ENCODE measurements at regions not wholly inside any gene's neighbourhood (a gene's known extent, or its start where the extent isn't known, plus 50 kb on each side); places are given as distances from the start of the nearest gene placed in this dataset.

- TF ChIP-seq FOXM1 (IDR thresholded peaks at IDR 0.05; ENCODE audit: borderline replicate concordance, low read depth) (no peak), TEAD4 (IDR thresholded peaks at IDR 0.05) (no peak), CEBPB (IDR thresholded peaks at IDR 0.05) (no peak)
Measured at GRCh38 chr4:93981594-93981993, 153.0 kb downstream of the ATOH1 start.

- TF ChIP-seq TEAD4 (IDR thresholded peaks at IDR 0.05) (no peak), TCF12 (IDR thresholded peaks at IDR 0.05; ENCODE audit: low read depth) (no peak), FOXM1 (IDR thresholded peaks at IDR 0.05; ENCODE audit: borderline replicate concordance, low read depth) (no peak), EP300 (IDR thresholded peaks at IDR 0.05; ENCODE audit: borderline replicate concordance) (no peak), REST (IDR thresholded peaks at IDR 0.05; ENCODE audit: low read depth) (no peak), CREB1 (IDR thresholded peaks at IDR 0.05; ENCODE audit: low read depth) (no peak), EGR1 (IDR thresholded peaks at IDR 0.05) (no peak), ZBTB7A (IDR thresholded peaks at IDR 0.05; ENCODE audit: low read depth) (no peak), RAD21 (IDR thresholded peaks at IDR 0.05; ENCODE audit: low read depth) (no peak), MAX (IDR thresholded peaks at IDR 0.05) (no peak), USF1 (IDR thresholded peaks at IDR 0.05) (no peak), NFIC (IDR thresholded peaks at IDR 0.05) (no peak), YY1 (IDR thresholded peaks at IDR 0.05; ENCODE audit: low read depth) (no peak), TAF1 (IDR thresholded peaks at IDR 0.05; ENCODE audit: low read depth) (no peak), CEBPB (IDR thresholded peaks at IDR 0.05) (no peak)
Measured at GRCh38 chr4:93982255-93982654, 153.7 kb downstream of the ATOH1 start.

GRCh38 chr4:93983140-93983539 lies 154.6 kb downstream of the ATOH1 start:
- no peak for TF ChIP-seq YY1 (IDR thresholded peaks at IDR 0.05; ENCODE audit: low read depth)
- TF ChIP-seq ZBTB7A (IDR thresholded peaks at IDR 0.05; ENCODE audit: low read depth), result no peak
- no peak for TF ChIP-seq MAX (IDR thresholded peaks at IDR 0.05)

- TF ChIP-seq USF1 (IDR thresholded peaks at IDR 0.05) (no peak), CREB1 (IDR thresholded peaks at IDR 0.05; ENCODE audit: low read depth) (no peak), NFIC (IDR thresholded peaks at IDR 0.05) (no peak), ZBTB7A (IDR thresholded peaks at IDR 0.05; ENCODE audit: low read depth) (no peak), RAD21 (IDR thresholded peaks at IDR 0.05; ENCODE audit: low read depth) (no peak), CEBPB (IDR thresholded peaks at IDR 0.05) (no peak), EGR1 (IDR thresholded peaks at IDR 0.05) (no peak), MAX (IDR thresholded peaks at IDR 0.05) (no peak), TEAD4 (IDR thresholded peaks at IDR 0.05) (no peak), EP300 (IDR thresholded peaks at IDR 0.05; ENCODE audit: borderline replicate concordance) (no peak), REST (IDR thresholded peaks at IDR 0.05; ENCODE audit: low read depth) (no peak), YY1 (IDR thresholded peaks at IDR 0.05; ENCODE audit: low read depth) (no peak), TCF12 (IDR thresholded peaks at IDR 0.05; ENCODE audit: low read depth) (no peak), TAF1 (IDR thresholded peaks at IDR 0.05; ENCODE audit: low read depth) (no peak), FOXM1 (IDR thresholded peaks at IDR 0.05; ENCODE audit: borderline replicate concordance, low read depth) (no peak)
Measured at GRCh38 chr4:93994175-93994994, 165.8 kb downstream of the ATOH1 start.

- no peak for TF ChIP-seq NFIC (IDR thresholded peaks at IDR 0.05)
- no peak for TF ChIP-seq FOXM1 (IDR thresholded peaks at IDR 0.05; ENCODE audit: borderline replicate concordance, low read depth)
- TF ChIP-seq CREB1 (IDR thresholded peaks at IDR 0.05; ENCODE audit: low read depth), result no peak
- no peak for TF ChIP-seq TCF12 (IDR thresholded peaks at IDR 0.05; ENCODE audit: low read depth)
- no peak for TF ChIP-seq CEBPB (IDR thresholded peaks at IDR 0.05)
- TF ChIP-seq YY1 (IDR thresholded peaks at IDR 0.05; ENCODE audit: low read depth), result no peak
- TF ChIP-seq REST (IDR thresholded peaks at IDR 0.05; ENCODE audit: low read depth), result no peak
- TF ChIP-seq EGR1 (IDR thresholded peaks at IDR 0.05), result no peak
- no peak for TF ChIP-seq EP300 (IDR thresholded peaks at IDR 0.05; ENCODE audit: borderline replicate concordance)
- no peak for TF ChIP-seq TAF1 (IDR thresholded peaks at IDR 0.05; ENCODE audit: low read depth)
- no peak for TF ChIP-seq ZBTB7A (IDR thresholded peaks at IDR 0.05; ENCODE audit: low read depth)
- no peak for TF ChIP-seq USF1 (IDR thresholded peaks at IDR 0.05)
- TF ChIP-seq MAX (IDR thresholded peaks at IDR 0.05), result no peak
- TF ChIP-seq TEAD4 (IDR thresholded peaks at IDR 0.05), result no peak
- no peak for TF ChIP-seq RAD21 (IDR thresholded peaks at IDR 0.05; ENCODE audit: low read depth)
Measured at GRCh38 chr4:93996895-93997294, 168.3 kb downstream of the ATOH1 start.
